GM18519 (cell line): ENCODE measurements at regions not wholly inside any gene's neighbourhood (a gene's known extent, or its start where the extent isn't known, plus 50 kb on each side); places are given as distances from the start of the nearest gene placed in this dataset.

Experiments used
- ATAC-seq: cut with Tn5 transposase; IDR thresholded peaks from one replicate; pipeline ENCODE4 v1.9.1; 2021; ENCODE audit warnings: mild to moderate bottlenecking, moderate library complexity; ENCODE audit not compliant: unreplicated experiment, low FRiP score

- no peak for ATAC-seq
Observed at GRCh38 chr13:68232351-68233130, 1002.4 kb upstream of the PCDH9 start.

- no peak for ATAC-seq
Observed at GRCh38 chr13:68214691-68215415, 984.7 kb upstream of the PCDH9 start.

- no peak for ATAC-seq
Observed at GRCh38 chr13:68199271-68199670, 969.1 kb upstream of the PCDH9 start.

GRCh38 chr13:68190818-68191217 lies 960.7 kb upstream of the PCDH9 start:
- no peak for ATAC-seq

GRCh38 chr13:68185444-68186141 lies 955.5 kb upstream of the PCDH9 start:
- ATAC-seq, result no peak

GRCh38 chr13:68176475-68176874 lies 946.3 kb upstream of the PCDH9 start:
- ATAC-seq, result no peak

GRCh38 chr13:68174893-68175292 lies 944.8 kb upstream of the PCDH9 start:
- ATAC-seq, result no peak

- no peak for ATAC-seq
Observed at GRCh38 chr13:68173111-68173510, 943.0 kb upstream of the PCDH9 start.

GRCh38 chr13:68170961-68171360 lies 940.8 kb upstream of the PCDH9 start:
- ATAC-seq, result no peak

GRCh38 chr13:68168448-68168847 lies 938.3 kb upstream of the PCDH9 start:
- ATAC-seq, result no peak

GRCh38 chr13:68160466-68160865 lies 930.3 kb upstream of the PCDH9 start:
- no peak for ATAC-seq

GRCh38 chr13:68152414-68152813 lies 922.3 kb upstream of the PCDH9 start:
- ATAC-seq, result no peak

- ATAC-seq, result no peak
Observed at GRCh38 chr13:68145852-68146251, 915.7 kb upstream of the PCDH9 start.

GRCh38 chr13:68128297-68128915 lies 898.3 kb upstream of the PCDH9 start:
- ATAC-seq, result no peak

- ATAC-seq, result no peak
Observed at GRCh38 chr13:68125087-68125480, 894.9 kb upstream of the PCDH9 start.

GRCh38 chr13:68124437-68125086 lies 894.4 kb upstream of the PCDH9 start:
- ATAC-seq, result no peak

- no peak for ATAC-seq
Observed at GRCh38 chr13:68110178-68110768, 880.1 kb upstream of the PCDH9 start.

- no peak for ATAC-seq
Observed at GRCh38 chr13:68107667-68108066, 877.5 kb upstream of the PCDH9 start.

- no peak for ATAC-seq
Observed at GRCh38 chr13:68099631-68100030, 869.5 kb upstream of the PCDH9 start.

GRCh38 chr13:68081061-68081460 lies 850.9 kb upstream of the PCDH9 start:
- ATAC-seq, result no peak
